Spinal cord (tissue), 9 donors: ENCODE measurements at regions not wholly inside any gene's neighbourhood (a gene's known extent, or its start where the extent isn't known, plus 50 kb on each side); places are given as distances from the start of the nearest gene placed in this dataset.

Experiments used
- DNase-seq, 6 donors: peaks; one replicate each; pipeline versions ENCODE4 v3.0.0 to v3.0.0-alpha.2; 2013 to 2015; ENCODE audit warnings: low spot score in 6 of 6, low read depth in 4 of 6
- H3K27ac ChIP-seq: one replicate; pipeline ENCODE4 v1.5.1; 2013; ENCODE audit warnings: low read depth, low read length, control low read depth
- H3K27me3 ChIP-seq: one replicate; pipeline ENCODE4 v1.6.1; 2013; ENCODE audit warnings: low read length; ENCODE audit not compliant: control insufficient read depth, insufficient read depth
- H3K36me3 ChIP-seq: one replicate; pipeline ENCODE4 v1.6.1; 2013; ENCODE audit warnings: low read length; ENCODE audit not compliant: control insufficient read depth, insufficient read depth
- H3K4me1 ChIP-seq: one replicate; pipeline ENCODE4 v1.6.1; 2013; ENCODE audit warnings: low read length; ENCODE audit not compliant: control insufficient read depth, insufficient read depth
- H3K4me3 ChIP-seq: one replicate; pipeline ENCODE4 v1.5.1; 2013; ENCODE audit warnings: low read depth, low read length, control low read depth
- H3K9me3 ChIP-seq: one replicate; pipeline ENCODE4 v1.6.1; 2013; ENCODE audit warnings: low read length; ENCODE audit not compliant: control insufficient read depth, insufficient read depth
- WGBS: methylation state at CpG from one replicate; pipeline ENCODE4 v1.1.5; 2013; ENCODE audit warnings: missing lambda C conversion rate; ENCODE audit not compliant: insufficient coverage; 5-methylcytosine and 5-hydroxymethylcytosine counted together
- donor health status: healthy.

DNA sequence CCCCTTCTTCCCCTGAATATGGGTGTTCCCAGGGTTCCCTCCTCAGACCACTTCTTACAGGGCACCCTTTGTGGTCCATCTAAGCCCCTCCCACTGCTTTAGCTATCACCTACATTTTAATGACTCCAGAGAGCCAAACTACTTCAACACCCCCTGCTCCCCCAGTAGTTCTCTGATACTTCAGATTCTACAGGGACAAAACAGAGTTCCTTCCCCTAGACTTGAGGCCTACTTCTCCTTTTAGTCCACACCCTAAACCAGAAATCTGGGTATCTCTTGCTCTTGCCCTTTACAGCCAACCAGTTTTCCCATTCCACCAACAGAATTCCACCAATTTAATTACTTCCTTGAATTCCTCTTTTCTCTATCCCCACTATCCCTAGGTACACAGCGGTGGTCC lies 107.2 kb downstream of the KCNRG start:
- Histone ChIP-seq H3K36me3 (no peaks in the 10 kb centered on the region), H3K27me3 (peaks cover 14% of the 10 kb centered on the region), H3K4me3 (no peak overlapping the region), H3K4me1 (peaks cover 15% of the 10 kb centered on the region), H3K9me3 (no peaks in the 10 kb centered on the region), H3K27ac (no peak overlapping the region)
- DNase-seq: no peak
- WGBS: 67% methylated on average over 1 of the region's 1 CpG

DNA sequence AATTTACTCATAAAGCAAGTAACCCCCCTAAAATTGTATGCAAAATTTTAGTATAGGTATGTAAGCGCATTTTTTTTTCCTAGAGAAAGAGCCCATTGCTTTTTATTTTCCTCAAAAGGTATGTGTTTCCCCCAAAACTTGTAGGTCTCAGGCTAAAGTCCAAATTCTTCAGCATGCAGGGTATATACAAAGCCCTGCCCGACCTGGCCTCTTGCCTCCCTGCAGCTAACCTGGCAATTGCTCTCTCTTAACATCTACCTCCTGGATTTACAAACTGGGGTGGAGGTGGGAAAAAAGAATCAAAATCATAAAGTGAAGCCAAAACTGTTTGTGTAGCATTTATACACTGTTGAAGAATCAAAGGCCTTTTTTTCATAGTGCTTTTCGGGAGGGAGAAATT lies 107.8 kb downstream of the KCNRG start:
- no peak for DNase-seq
- WGBS: no CpG with 5 or more reads among the region's 3 CpGs
- no peaks in the 10 kb centered on the region for H3K36me3 ChIP-seq
- H3K27ac ChIP-seq: no peak overlapping the region
- no peaks in the 10 kb centered on the region for H3K9me3 ChIP-seq
- peaks cover 20% of the 10 kb centered on the region for H3K27me3 ChIP-seq
- peaks cover 21% of the 10 kb centered on the region for H3K4me1 ChIP-seq
- peak overlapping the region; percentile 85 for H3K4me3 ChIP-seq

DNA sequence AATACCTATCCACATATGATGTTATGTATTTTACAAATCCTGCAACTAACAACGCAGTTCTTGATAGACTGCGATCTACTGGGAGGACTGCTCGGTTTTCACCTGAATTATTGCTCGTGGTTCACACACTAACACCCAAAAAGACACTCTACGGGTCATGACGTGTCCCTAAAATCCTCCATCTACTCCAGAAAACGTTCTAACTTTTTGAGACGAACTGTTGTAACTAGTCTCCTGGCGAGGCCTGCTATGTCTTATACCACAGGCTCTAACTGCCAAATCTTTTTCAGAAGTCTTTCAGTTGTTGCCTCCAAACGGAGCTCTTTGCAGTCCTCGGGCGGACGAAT lies 108.2 kb downstream of the KCNRG start:
- Histone ChIP-seq H3K4me1 (peaks cover 25% of the 10 kb centered on the region), H3K4me3 (peak overlapping the region; percentile 85), H3K27ac (peak overlapping the region; percentile 99), H3K9me3 (no peaks in the 10 kb centered on the region), H3K36me3 (no peaks in the 10 kb centered on the region), H3K27me3 (peaks cover 24% of the 10 kb centered on the region)
- peak in 1 of 6 donors; percentile 53 for DNase-seq
- WGBS: 7% methylated on average over 13 of the region's 13 CpGs

DNA sequence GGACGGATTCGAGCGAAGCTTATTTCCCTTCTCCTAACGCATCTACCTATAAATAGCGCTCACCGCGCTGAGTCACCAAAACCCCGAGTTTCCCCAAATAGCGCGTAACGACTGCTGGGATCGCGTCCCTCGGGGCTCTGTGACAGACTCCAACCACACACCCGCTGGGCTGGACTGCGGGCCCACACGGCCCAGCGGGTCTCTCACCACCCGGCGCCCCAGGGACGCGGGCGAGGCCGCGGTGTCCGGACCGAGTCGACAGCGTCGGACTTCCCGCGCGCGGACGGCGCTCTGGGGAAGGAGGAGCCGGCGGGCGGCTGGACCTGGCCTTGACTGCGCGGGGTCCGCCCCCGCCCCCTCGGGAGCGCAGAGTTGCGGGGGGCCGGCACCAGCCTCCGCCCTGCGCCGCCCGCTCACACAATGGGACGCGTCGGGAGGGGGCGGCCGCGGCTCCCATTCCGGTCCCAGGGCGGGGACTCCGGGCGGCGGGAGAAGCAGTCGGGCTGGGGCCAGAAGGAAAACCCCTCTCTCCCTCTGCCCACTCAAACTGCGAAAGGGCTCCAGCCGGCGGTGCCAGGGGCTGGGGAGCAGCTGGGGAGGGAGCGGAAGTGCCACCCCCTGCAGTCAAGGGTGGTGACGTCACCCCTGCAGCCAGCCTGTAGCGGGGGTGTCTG lies 108.8 kb downstream of the KCNRG start:
- Histone ChIP-seq H3K4me3 (peak overlapping the region; percentile 85), H3K36me3 (no peaks in the 10 kb centered on the region), H3K9me3 (no peaks in the 10 kb centered on the region), H3K27me3 (peaks cover 30% of the 10 kb centered on the region), H3K4me1 (peaks cover 25% of the 10 kb centered on the region), H3K27ac (peak overlapping the region; percentile 99)
- WGBS: under 1% methylated on average over 57 of the region's 69 CpGs
- DNase-seq: peak in 2 of 6 donors; percentile 79 to 89

DNA sequence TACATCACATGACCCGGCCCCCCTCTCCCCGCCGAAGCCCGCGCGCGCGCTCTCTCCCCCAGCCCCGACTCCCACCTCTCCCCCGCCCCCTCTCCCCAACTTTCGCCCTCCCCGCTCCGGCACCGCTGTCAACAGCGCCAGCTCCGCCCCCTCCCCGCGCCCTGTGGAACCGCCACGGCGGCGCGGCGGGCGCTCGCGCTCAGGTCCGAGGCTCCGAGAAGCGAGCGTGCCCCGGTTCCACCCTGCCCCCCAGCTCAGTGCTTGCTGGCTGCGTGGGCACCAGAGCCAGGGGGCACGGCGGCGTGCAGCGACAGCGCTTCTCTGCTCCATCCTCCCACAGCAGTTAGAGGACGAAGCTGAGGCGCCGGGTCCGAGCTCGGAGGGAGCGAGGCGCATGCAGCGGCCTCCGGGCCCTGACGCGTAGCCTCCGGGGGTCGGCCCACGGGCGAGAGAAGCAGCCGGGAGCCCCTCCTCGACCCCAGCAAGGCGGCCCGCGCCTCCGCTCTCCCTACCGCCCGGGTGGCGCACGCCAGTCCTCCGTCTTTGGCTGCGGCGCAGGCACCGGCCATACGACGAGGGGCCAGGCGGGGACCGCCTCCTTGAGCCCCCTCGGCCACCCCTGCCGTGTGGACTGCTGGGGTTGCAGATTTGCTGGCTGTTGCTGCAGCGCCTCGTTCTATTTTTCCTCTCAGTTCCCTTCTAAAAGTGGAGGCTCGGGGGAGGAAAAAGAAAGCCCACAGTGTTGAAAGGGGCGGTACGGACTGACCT lies 109.5 kb downstream of the KCNRG start:
- Histone ChIP-seq H3K9me3 (no peaks in the 10 kb centered on the region), H3K27me3 (peaks cover 37% of the 10 kb centered on the region), H3K4me1 (peaks cover 32% of the 10 kb centered on the region), H3K27ac (peak overlapping the region; percentile 99), H3K4me3 (peak overlapping the region; percentile 85), H3K36me3 (no peaks in the 10 kb centered on the region)
- under 1% methylated on average over 63 of the region's 78 CpGs for WGBS
- peak in 5 of 6 donors; percentile 69 to 98 (median 90) for DNase-seq

DNA sequence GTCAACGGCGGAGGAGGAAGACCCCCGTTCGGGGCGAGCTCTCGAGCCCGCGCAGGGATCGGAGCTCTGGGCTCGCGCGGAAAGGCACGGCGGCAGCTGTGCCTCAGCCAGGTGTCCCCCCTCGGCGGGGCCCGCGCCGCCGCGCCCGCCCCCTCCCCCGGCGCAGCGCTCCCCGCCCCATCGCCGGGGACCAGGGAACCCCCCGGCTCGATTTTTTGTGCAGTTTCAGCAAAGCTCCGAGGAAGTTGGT lies 110.0 kb downstream of the KCNRG start:
- peak overlapping the region; percentile 99 for H3K27ac ChIP-seq
- peak overlapping the region; percentile 85 for H3K4me3 ChIP-seq
- peak in 1 of 6 donors; percentile 46 for DNase-seq
- peaks cover 42% of the 10 kb centered on the region for H3K27me3 ChIP-seq
- under 1% methylated on average over 29 of the region's 31 CpGs for WGBS
- peaks cover 37% of the 10 kb centered on the region for H3K4me1 ChIP-seq
- no peaks in the 10 kb centered on the region for H3K36me3 ChIP-seq
- no peaks in the 10 kb centered on the region for H3K9me3 ChIP-seq

DNA sequence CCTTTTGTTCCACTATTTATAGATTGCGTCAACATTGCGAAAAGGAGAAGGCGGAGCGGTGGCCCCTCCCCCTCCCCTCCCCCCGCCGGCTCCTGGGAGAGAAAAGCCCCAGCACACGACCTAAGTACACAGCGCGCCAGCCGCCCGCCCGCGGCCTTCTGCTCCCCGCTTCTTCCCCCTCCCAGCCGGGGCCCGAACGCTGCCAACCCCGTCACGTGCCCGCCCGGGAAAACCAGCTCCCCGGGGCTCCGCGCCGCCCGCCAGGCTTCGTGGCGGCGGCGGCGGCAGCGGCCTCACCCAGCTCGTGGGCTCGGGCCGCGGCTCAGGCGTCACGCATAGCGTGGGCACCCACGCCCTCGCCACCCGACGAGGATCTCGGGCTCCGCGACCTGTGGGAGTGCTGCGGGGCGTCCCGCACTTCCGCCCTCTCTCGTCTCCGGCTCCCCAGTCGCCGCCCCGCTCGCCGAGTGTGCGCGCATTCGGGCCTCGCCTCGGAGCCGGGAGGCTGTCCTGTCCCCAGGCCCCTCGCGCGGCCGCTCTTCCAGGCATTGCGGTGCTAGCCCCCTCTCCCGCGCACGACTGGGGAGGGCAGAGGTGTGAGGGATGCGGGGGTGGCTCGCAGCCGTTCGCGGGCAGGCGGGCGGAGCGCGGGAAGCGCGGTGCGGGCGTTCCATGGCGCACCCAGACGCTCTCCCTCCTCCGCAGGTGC lies 110.5 kb downstream of the KCNRG start:
- Histone ChIP-seq H3K27me3 (peaks cover 47% of the 10 kb centered on the region), H3K4me1 (peaks cover 41% of the 10 kb centered on the region), H3K9me3 (no peaks in the 10 kb centered on the region), H3K27ac (peak overlapping the region; percentile 99), H3K36me3 (no peaks in the 10 kb centered on the region), H3K4me3 (peak overlapping the region; percentile 85)
- peak; percentile 46 to 97 (median 72) for DNase-seq
- 0% methylated on average over 85 of the region's 87 CpGs for WGBS

DNA sequence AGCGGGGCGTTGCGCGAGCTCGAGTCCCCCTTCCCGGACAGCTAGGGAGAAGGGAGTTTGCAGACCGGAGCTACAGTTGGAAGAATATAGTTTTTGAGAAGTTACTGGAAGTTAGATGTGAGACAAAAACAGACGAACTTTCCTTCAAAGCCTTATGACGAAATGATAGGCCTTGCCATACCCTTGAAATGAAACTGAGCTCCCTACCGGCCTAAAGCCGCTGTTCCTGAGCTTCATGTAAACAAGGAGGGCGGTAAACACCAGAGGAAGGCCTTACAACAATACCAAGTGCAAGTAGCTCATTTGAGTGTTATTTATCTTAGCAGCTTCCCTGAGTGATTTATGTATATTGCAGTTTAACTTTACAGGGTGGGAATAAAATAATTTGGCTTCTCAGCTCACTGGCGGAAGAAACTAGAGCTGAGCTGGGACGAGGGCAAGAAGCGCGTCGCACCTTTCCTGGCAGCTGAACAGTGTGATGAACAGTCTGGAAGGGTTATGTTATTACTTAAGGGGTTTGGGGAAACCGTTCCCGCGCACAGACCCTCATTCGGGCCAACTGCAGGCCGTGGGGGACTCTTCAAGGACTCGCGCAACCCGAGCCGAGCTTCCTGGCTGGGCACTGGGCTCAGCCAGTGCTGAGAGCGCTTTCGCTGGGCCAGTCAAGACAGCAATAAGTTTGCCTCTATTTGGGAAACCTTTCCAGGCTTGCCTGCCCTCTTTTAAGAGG lies 111.2 kb downstream of the KCNRG start:
- DNase-seq: peak in 3 of 6 donors; percentile 36 to 72 (median 60)
- Histone ChIP-seq H3K4me1 (peaks cover 43% of the 10 kb centered on the region), H3K9me3 (no peaks in the 10 kb centered on the region), H3K27ac (peak overlapping the region; percentile 99), H3K27me3 (peaks cover 54% of the 10 kb centered on the region), H3K36me3 (no peaks in the 10 kb centered on the region), H3K4me3 (peak overlapping the region; percentile 85)
- WGBS: 43% methylated on average over 22 of the region's 28 CpGs

DNA sequence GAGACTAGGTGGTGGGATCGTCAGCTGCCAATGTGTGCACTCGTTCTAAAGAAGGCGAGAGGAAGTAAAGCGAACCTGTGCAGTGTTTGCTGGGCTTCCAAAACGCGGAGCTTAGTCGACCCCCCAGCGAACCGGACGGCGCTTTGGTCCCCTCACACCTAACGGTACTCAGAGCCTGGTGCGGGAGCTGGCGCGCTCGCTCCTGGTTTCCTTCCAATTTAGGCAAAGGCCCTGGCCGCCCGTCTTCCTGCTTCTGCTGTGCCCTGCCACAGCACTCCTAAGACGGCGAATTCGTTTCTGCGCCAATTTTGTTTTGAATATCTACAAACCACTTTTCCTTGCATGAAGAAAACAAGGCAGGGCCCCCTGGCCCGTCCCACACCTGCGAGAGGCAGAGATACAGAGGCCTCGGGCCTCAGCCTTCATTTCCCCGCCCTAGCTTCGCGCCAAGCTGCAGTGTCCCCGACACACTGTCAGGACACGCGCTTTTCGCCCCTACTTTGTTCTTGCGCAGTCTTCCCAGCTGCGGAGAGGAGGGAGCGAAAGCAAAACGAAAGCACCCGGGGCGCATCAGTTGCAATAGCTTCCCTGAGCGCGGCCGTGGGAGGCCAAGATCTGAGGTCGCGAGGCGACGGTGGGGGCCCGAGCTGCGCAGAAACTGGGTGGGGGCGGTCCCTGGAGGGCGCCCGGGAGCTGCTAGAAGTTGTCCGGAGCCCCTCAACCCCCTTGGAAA lies 111.9 kb downstream of the KCNRG start:
- Histone ChIP-seq H3K36me3 (no peaks in the 10 kb centered on the region), H3K4me3 (peak overlapping the region; percentile 55), H3K27me3 (peaks cover 61% of the 10 kb centered on the region), H3K4me1 (peaks cover 44% of the 10 kb centered on the region), H3K27ac (peak overlapping the region; percentile 99), H3K9me3 (no peaks in the 10 kb centered on the region)
- 17% methylated on average over 51 of the region's 51 CpGs for WGBS
- DNase-seq: peak in 2 of 6 donors; percentile 42 to 58
